HL-60 (cell line): ENCODE measurements at regions not wholly inside any gene's neighbourhood (a gene's known extent, or its start where the extent isn't known, plus 50 kb on each side); places are given as distances from the start of the nearest gene placed in this dataset.

Experiments
- DNase-seq, 2 experiments: peaks; one replicate each; pipeline ENCODE4 v3.0.0-alpha.2; 2010 to 2020; ENCODE audit warnings: low read depth in 1 of 2, low spot score in 1 of 2
- H3K27ac ChIP-seq: fragments of 250-450 bp; sonication (Bioruptor Pico); replicated peaks from 2 replicates; pipeline ENCODE4 v1.5.1; 2020; ENCODE audit warnings: mild to moderate bottlenecking, moderate library complexity
- H3K27me3 ChIP-seq: fragments of 250-450 bp; sonication (Bioruptor Pico); 2 replicates; pipeline ENCODE4 v1.5.1; 2021; ENCODE audit warnings: mild to moderate bottlenecking, moderate library complexity; ENCODE audit not compliant: insufficient read depth, poor library complexity, severe bottlenecking
- H3K4me3 ChIP-seq: replicated peaks from 2 replicates; pipeline ENCODE4 v1.5.1; 2011; ENCODE audit warnings: mild to moderate bottlenecking, control low read depth, low read length; ENCODE audit not compliant: insufficient read depth
- GABPA ChIP-seq: IDR thresholded peaks from 2 replicates; pipeline ENCODE4 v1.6.1; 2012; ENCODE audit warnings: low read depth
- POLR2AphosphoS5 ChIP-seq: IDR thresholded peaks from 2 replicates; pipeline ENCODE4 v1.6.1; 2012; ENCODE audit warnings: low read depth
- SPI1 ChIP-seq: IDR thresholded peaks from 2 replicates; pipeline ENCODE4 v1.6.1; 2012; ENCODE audit warnings: low read depth, mild to moderate bottlenecking, borderline replicate concordance
- TF ChIP-seq, protein P1 (sequence below): IDR thresholded peaks from one replicate; pipeline ENCODE4 v1.5.1; 2011; ENCODE audit warnings: low read length, control low read depth, inconsistent platforms; ENCODE audit not compliant: insufficient read depth
- TF ChIP-seq, protein P2 (sequence below): IDR thresholded peaks from 2 replicates; pipeline ENCODE4 v1.6.1; 2012; ENCODE audit warnings: low read depth; ENCODE audit not compliant: insufficient replicate concordance

DNA sequence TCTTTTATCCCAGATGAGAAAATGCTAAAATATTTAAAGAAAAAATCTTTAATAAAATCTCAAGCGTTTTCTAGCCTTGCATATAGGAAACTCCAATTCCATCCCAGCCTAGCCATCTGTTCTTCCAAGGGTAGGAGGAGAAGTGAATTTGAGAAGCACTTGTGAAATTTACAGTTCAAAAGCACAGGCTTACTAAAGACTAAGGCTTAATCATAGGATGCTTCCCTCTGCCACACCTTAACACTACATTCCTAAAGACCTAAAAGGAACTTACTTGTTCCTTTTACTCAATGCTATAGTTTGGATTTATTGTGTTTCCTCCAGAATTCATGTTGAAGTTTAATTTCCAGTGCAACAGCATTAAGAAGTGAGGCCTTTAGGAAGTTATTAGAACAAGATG, 764.8 kb upstream of the CADM2 start:
- Histone ChIP-seq H3K27me3 (no peaks in the 10 kb centered on the region), H3K4me3 (no peak overlapping the region), H3K27ac (no peak overlapping the region)
- TF ChIP-seq, protein P1, sequence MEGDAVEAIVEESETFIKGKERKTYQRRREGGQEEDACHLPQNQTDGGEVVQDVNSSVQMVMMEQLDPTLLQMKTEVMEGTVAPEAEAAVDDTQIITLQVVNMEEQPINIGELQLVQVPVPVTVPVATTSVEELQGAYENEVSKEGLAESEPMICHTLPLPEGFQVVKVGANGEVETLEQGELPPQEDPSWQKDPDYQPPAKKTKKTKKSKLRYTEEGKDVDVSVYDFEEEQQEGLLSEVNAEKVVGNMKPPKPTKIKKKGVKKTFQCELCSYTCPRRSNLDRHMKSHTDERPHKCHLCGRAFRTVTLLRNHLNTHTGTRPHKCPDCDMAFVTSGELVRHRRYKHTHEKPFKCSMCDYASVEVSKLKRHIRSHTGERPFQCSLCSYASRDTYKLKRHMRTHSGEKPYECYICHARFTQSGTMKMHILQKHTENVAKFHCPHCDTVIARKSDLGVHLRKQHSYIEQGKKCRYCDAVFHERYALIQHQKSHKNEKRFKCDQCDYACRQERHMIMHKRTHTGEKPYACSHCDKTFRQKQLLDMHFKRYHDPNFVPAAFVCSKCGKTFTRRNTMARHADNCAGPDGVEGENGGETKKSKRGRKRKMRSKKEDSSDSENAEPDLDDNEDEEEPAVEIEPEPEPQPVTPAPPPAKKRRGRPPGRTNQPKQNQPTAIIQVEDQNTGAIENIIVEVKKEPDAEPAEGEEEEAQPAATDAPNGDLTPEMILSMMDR, result no peak
- no peak for TF ChIP-seq SPI1
- no peak for TF ChIP-seq GABPA
- TF ChIP-seq POLR2AphosphoS5, result no peak
- TF ChIP-seq, protein P2, sequence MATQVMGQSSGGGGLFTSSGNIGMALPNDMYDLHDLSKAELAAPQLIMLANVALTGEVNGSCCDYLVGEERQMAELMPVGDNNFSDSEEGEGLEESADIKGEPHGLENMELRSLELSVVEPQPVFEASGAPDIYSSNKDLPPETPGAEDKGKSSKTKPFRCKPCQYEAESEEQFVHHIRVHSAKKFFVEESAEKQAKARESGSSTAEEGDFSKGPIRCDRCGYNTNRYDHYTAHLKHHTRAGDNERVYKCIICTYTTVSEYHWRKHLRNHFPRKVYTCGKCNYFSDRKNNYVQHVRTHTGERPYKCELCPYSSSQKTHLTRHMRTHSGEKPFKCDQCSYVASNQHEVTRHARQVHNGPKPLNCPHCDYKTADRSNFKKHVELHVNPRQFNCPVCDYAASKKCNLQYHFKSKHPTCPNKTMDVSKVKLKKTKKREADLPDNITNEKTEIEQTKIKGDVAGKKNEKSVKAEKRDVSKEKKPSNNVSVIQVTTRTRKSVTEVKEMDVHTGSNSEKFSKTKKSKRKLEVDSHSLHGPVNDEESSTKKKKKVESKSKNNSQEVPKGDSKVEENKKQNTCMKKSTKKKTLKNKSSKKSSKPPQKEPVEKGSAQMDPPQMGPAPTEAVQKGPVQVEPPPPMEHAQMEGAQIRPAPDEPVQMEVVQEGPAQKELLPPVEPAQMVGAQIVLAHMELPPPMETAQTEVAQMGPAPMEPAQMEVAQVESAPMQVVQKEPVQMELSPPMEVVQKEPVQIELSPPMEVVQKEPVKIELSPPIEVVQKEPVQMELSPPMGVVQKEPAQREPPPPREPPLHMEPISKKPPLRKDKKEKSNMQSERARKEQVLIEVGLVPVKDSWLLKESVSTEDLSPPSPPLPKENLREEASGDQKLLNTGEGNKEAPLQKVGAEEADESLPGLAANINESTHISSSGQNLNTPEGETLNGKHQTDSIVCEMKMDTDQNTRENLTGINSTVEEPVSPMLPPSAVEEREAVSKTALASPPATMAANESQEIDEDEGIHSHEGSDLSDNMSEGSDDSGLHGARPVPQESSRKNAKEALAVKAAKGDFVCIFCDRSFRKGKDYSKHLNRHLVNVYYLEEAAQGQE, result no peak
- DNase-seq, result no peak

DNA sequence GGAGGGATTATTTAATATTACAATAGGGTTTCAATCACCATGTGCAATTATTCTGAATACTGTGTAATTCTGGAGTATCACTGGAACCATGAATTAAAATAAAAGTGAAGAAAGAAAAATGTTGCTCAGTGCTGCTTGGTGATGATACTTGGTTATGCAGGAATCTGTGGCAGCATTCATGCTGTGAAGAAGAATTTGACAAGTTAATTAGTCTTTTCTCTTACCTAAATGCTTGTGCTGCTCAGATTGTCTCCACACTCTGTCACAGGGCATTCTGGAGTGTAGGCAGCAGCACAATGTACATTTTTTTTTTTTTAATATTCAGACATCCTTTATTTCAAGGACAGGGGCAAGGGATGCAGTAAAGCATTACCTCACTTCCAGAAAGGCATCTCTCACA, 749.3 kb upstream of the CADM2 start:
- Histone ChIP-seq H3K27ac (no peak overlapping the region), H3K27me3 (no peaks in the 10 kb centered on the region), H3K4me3 (no peak overlapping the region)
- TF ChIP-seq POLR2AphosphoS5 (no peak), GABPA (no peak), SPI1 (no peak)
- TF ChIP-seq, protein P1, result no peak
- TF ChIP-seq, protein P2, result no peak
- DNase-seq, result no peak

DNA sequence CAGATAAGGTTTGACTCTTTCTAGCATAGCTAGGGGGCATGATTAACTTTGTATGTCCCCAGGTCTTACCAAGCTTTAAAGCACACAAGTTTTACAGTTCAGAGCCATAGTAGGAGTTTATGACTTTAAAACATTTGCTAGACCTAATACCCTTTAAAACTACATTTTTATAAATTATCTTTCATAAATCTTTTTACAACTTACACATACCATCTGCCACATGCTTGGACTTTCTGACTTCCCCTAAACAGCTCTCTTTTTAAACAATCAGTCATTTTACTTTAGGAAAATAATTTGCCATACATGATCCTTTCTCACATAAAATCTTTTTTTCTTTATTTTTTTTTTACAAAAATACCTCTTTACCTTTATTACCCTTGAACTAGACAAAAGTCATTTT, 735.3 kb upstream of the CADM2 start:
- DNase-seq, result no peak

More for the DNA sequence above, 735.3 kb upstream of the CADM2 start:
- Histone ChIP-seq H3K4me3 (no peak overlapping the region), H3K27ac (no peak overlapping the region), H3K27me3 (no peaks in the 10 kb centered on the region)
- TF ChIP-seq, protein P1, result no peak
- TF ChIP-seq POLR2AphosphoS5 (no peak), GABPA (no peak), SPI1 (no peak)
- TF ChIP-seq, protein P2, result no peak
